IPS-15b (cell line): ENCODE measurements at regions not wholly inside any gene's neighbourhood (a gene's known extent, or its start where the extent isn't known, plus 50 kb on each side); places are given as distances from the start of the nearest gene placed in this dataset.

Experiments used
- H3K27me3 ChIP-seq: one replicate; pipeline ENCODE4 v1.6.1; 2013; ENCODE audit warnings: low read length; ENCODE audit not compliant: control insufficient read depth, insufficient read depth
- H3K36me3 ChIP-seq: one replicate; pipeline ENCODE4 v1.6.1; 2013; ENCODE audit warnings: low read length; ENCODE audit not compliant: control insufficient read depth, insufficient read depth
- H3K4me1 ChIP-seq: one replicate; pipeline ENCODE4 v1.6.1; 2013; ENCODE audit warnings: mild to moderate bottlenecking, low read length; ENCODE audit not compliant: control insufficient read depth, insufficient read depth
- H3K4me3 ChIP-seq: one replicate; pipeline ENCODE4 v1.5.1; 2013; ENCODE audit warnings: low read depth, low read length
- H3K9ac ChIP-seq: one replicate; pipeline ENCODE4 v1.6.1; 2013; ENCODE audit warnings: low read depth, mild to moderate bottlenecking, low read length
- H3K9me3 ChIP-seq: one replicate; pipeline ENCODE4 v1.6.1; 2013; ENCODE audit warnings: mild to moderate bottlenecking, low read length; ENCODE audit not compliant: control insufficient read depth, insufficient read depth

GRCh38 chr14:84864548-84865271 lies 665.2 kb upstream of the FLRT2 start:
- H3K9ac ChIP-seq: no peak overlapping the region
- H3K27me3 ChIP-seq: no peaks in the 10 kb centered on the region
- H3K4me1 ChIP-seq: no peaks in the 10 kb centered on the region
- no peak overlapping the region for H3K4me3 ChIP-seq
- H3K9me3 ChIP-seq: no peaks in the 10 kb centered on the region
- H3K36me3 ChIP-seq: no peaks in the 10 kb centered on the region

- Histone ChIP-seq H3K9ac (no peak overlapping the region), H3K9me3 (no peaks in the 10 kb centered on the region), H3K36me3 (no peaks in the 10 kb centered on the region), H3K4me3 (no peak overlapping the region), H3K27me3 (no peaks in the 10 kb centered on the region), H3K4me1 (no peaks in the 10 kb centered on the region)
These were observed 658.2 kb upstream of the FLRT2 start for GRCh38 chr14:84871734-84872133.

- Histone ChIP-seq H3K9ac (no peak overlapping the region), H3K4me3 (no peak overlapping the region), H3K36me3 (no peaks in the 10 kb centered on the region), H3K9me3 (no peaks in the 10 kb centered on the region), H3K4me1 (no peaks in the 10 kb centered on the region), H3K27me3 (no peaks in the 10 kb centered on the region)
These were observed 655.5 kb upstream of the FLRT2 start for GRCh38 chr14:84874436-84874835.

- Histone ChIP-seq H3K9ac (no peak overlapping the region), H3K36me3 (no peaks in the 10 kb centered on the region), H3K27me3 (no peaks in the 10 kb centered on the region), H3K4me1 (no peaks in the 10 kb centered on the region), H3K4me3 (no peak overlapping the region), H3K9me3 (no peaks in the 10 kb centered on the region)
These were observed 652.9 kb upstream of the FLRT2 start for GRCh38 chr14:84877061-84877460.

- Histone ChIP-seq H3K9ac (no peak overlapping the region), H3K27me3 (no peaks in the 10 kb centered on the region), H3K4me3 (no peak overlapping the region), H3K4me1 (peaks cover 5% of the 10 kb centered on the region), H3K9me3 (no peaks in the 10 kb centered on the region), H3K36me3 (no peaks in the 10 kb centered on the region)
These were observed 647.1 kb upstream of the FLRT2 start for GRCh38 chr14:84882830-84883229.

GRCh38 chr14:84885061-84885460 lies 644.9 kb upstream of the FLRT2 start:
- H3K4me1 ChIP-seq: peaks cover 5% of the 10 kb centered on the region
- H3K36me3 ChIP-seq: no peaks in the 10 kb centered on the region
- H3K9me3 ChIP-seq: no peaks in the 10 kb centered on the region
- H3K4me3 ChIP-seq: no peak overlapping the region
- H3K27me3 ChIP-seq: no peaks in the 10 kb centered on the region
- H3K9ac ChIP-seq: no peak overlapping the region

- no peaks in the 10 kb centered on the region for H3K9me3 ChIP-seq
- H3K27me3 ChIP-seq: no peaks in the 10 kb centered on the region
- H3K9ac ChIP-seq: no peak overlapping the region
- H3K4me3 ChIP-seq: no peak overlapping the region
- H3K36me3 ChIP-seq: no peaks in the 10 kb centered on the region
- H3K4me1 ChIP-seq: no peaks in the 10 kb centered on the region
These were observed 638.5 kb upstream of the FLRT2 start for GRCh38 chr14:84891404-84891803.

GRCh38 chr14:84894254-84894653 lies 635.7 kb upstream of the FLRT2 start:
- no peaks in the 10 kb centered on the region for H3K4me1 ChIP-seq
- H3K27me3 ChIP-seq: no peaks in the 10 kb centered on the region
- no peak overlapping the region for H3K9ac ChIP-seq
- H3K36me3 ChIP-seq: no peaks in the 10 kb centered on the region
- no peak overlapping the region for H3K4me3 ChIP-seq
- H3K9me3 ChIP-seq: no peaks in the 10 kb centered on the region

GRCh38 chr14:84922370-84922769 lies 607.6 kb upstream of the FLRT2 start:
- Histone ChIP-seq H3K9me3 (no peaks in the 10 kb centered on the region), H3K27me3 (no peaks in the 10 kb centered on the region), H3K9ac (no peak overlapping the region), H3K4me3 (no peak overlapping the region), H3K36me3 (no peaks in the 10 kb centered on the region), H3K4me1 (no peaks in the 10 kb centered on the region)

- Histone ChIP-seq H3K27me3 (no peaks in the 10 kb centered on the region), H3K9ac (no peak overlapping the region), H3K36me3 (no peaks in the 10 kb centered on the region), H3K9me3 (no peaks in the 10 kb centered on the region), H3K4me1 (no peaks in the 10 kb centered on the region), H3K4me3 (no peak overlapping the region)
These were observed 603.3 kb upstream of the FLRT2 start for GRCh38 chr14:84926656-84927055.

- H3K36me3 ChIP-seq: no peaks in the 10 kb centered on the region
- no peaks in the 10 kb centered on the region for H3K27me3 ChIP-seq
- no peaks in the 10 kb centered on the region for H3K4me1 ChIP-seq
- H3K9me3 ChIP-seq: no peaks in the 10 kb centered on the region
- H3K4me3 ChIP-seq: no peak overlapping the region
- H3K9ac ChIP-seq: no peak overlapping the region
These were observed 602.7 kb upstream of the FLRT2 start for GRCh38 chr14:84927096-84927827.

- no peaks in the 10 kb centered on the region for H3K4me1 ChIP-seq
- H3K9me3 ChIP-seq: no peaks in the 10 kb centered on the region
- H3K9ac ChIP-seq: no peak overlapping the region
- no peaks in the 10 kb centered on the region for H3K36me3 ChIP-seq
- no peaks in the 10 kb centered on the region for H3K27me3 ChIP-seq
- H3K4me3 ChIP-seq: no peak overlapping the region
These were observed 600.9 kb upstream of the FLRT2 start for GRCh38 chr14:84929086-84929485.
